NCI-H1694 (cell line): ENCODE measurements at regions not wholly inside any gene's neighbourhood (a gene's known extent, or its start where the extent isn't known, plus 50 kb on each side); places are given as distances from the start of the nearest gene placed in this dataset.
"Not testable (repeated sequence)": the region's sequence is repeated elsewhere in the genome, so short reads cannot be mapped to it uniquely, and the experiment has no call there.

ENCODE experiments used
- DNase-seq: peaks from one replicate; lab custom pipeline; 2025; lab: John Stamatoyannopoulos, UW

GRCh38 chr2:236632295-236633218 is 62.9 kb downstream of the ACKR3 start:
- no peak for DNase-seq

GRCh38 chr2:236633219-236633570 is 63.6 kb downstream of the ACKR3 start:
- DNase-seq, result no peak

DNA sequence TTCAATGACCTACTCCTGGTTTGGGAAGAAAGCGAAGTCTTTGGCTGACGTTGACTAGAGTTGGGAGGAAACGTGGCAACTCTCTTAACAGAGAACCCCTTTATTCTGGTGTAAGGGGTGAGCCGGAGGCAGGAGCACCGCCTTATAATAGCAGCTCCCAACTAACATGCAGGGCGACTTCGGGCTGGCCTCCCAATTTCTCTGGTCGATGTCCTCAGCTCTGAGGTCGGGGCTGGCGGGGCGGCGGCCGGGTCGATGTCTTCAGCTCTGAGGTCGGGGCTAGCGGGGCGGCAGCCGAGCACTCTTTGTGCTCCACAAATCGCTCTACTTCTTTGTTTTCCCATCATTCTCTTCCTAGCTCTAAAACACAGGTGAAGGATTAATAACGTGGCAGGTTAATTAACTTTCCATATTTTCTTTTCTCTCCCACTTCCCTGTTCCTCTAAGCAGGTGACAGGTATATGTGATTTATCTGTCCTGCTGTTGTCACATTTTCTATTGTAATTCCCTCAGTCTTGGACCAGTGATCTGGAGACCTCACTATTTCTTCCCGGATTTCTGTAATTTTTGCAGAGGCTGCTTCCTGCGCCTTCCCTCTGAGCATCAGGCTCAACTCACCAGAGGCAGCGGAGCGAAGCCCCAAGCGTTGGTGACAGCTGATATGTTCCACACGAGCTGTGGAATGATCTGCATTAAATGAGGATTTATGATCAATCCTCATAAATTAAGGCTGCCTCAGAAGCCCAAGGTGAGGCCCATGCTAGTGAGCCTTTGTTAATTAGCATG is 64.3 kb downstream of the ACKR3 start:
- no peak for DNase-seq

- no peak for DNase-seq
Measured at GRCh38 chr2:236636261-236636660, 66.6 kb downstream of the ACKR3 start.

DNA sequence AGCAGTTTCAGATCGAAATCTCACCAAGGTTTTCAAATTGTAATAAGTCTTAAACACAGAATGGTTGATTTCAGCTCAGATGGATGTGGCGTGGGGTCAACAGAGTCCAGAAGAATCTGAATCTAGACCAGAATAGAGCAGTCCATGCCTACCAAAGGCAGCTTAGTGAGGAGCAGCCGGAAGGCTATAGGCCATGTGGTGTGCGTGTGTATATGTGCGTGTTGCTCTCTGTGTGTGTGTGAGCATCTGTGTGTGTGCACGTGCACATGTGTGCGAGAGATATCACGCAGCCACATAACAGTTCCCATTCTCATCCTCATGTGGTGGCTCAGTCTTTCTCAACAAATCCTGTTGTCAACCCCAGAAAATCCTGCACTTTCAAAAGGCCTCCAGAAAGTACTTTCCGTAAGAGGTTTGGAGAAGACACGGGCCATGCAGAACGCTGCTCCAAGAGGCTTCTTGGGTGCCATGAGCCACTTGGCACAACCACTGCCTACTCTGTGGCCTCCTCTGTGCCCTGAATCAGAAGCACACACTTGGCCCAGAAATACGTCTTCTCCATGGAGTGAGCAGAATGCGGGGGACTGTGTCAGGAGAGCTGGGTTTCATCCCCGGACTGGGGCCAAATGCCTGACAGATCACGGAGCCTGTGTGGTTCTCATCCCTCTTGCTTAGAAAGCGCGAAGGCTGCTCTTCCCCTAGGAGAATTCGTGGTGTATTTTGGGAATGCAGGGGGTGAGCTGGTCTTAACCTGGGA is 67.3 kb downstream of the ACKR3 start:
- DNase-seq, result no peak

GRCh38 chr2:236637686-236638569 is 68.3 kb downstream of the ACKR3 start:
- DNase-seq, result no peak

GRCh38 chr2:236638707-236639106 is 69.1 kb downstream of the ACKR3 start:
- no peak for DNase-seq

DNA sequence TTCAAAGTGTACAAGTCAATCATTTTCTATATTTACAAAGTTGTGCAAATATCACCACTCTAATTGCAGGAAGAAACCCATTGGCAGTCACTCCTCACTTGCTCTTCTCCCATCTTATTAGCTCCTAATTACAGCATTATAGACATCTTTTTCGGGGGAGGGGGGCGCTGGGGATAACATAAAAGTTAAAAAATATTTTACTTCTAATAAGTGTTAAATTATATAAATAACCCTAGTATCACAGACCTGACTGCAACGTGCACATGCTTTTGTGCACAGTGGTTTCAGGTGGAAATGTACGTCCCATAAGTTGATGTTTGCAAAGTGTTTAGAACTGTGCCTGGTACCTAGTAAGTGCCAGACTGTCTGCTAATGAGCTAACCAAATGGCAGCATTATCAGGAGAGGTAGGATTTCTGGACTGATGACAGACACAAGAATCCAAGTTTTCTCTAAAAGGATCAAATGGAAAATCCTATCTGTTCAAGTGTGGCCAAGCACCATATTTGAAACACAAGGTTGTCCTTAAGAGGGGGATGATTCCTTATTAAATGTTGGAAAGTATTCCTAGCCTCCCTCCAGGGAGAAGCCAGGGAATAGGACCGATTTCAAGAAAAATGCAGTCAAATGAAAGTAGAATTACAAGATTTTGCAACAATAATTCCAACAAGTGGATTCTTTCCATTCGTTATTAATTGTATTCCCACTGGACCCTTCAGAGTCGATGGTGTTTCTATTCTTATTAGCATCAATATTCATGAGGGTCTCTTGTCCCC is 70.0 kb downstream of the ACKR3 start:
- no peak for DNase-seq

DNA sequence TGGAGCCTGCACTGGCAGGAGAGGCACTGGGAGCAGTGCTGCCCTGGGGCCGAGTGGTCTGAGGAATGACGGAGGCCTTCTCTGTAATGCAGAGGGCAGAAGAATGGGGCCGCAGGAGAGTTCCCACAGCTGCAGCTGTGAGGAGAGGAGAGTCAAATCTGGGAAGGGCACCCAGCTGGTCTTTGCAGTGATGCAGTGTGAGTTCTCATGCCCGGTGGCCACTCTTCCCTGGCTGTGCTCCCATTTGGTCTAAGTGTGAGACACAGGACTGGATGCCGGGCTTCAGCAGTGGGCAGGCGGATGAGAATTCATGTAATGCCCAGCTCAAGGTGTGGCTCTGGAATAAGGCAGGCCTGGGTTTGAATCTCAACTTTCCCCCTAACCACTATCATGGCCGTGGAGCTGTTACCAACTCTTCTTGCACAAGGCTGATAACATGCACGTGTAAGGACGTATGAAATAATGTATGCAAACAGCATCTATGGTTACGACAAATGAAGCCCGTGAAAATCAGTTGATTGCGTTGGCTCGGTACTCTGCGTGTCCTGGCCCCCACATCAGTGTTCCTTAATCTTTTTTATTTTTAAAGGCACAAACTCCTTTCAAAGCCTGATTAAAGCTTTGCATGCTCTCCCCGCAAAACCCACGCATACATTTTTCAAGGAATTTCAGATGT is 71.6 kb downstream of the ACKR3 start:
- no peak for DNase-seq

GRCh38 chr2:236642125-236642524 is 72.5 kb downstream of the ACKR3 start:
- DNase-seq, result no peak

- DNase-seq, result no peak
Measured at GRCh38 chr2:236642584-236643291, 73.1 kb downstream of the ACKR3 start.

- DNase-seq, result no peak
Measured at GRCh38 chr2:236643480-236643879, 73.9 kb downstream of the ACKR3 start.

DNA sequence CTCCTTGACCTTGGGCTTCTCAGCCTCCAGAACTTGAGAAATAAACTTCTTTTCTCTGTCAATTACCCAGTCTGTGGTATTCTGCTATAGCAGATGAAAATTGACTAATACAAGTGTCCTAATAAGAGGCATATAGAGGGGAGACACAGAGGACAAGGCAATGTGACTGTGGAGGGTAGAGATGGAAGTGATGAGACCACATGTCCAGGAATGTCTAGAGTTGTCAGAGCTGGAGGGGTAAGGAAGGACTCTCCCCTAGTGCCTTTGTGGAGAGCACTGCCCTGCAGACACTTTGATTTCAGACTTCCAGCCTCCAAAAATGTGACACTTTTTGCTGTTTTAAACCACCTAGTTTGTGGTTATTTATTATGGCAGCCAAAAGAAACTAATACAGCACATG is 74.4 kb downstream of the ACKR3 start:
- no peak for DNase-seq

GRCh38 chr2:236644502-236644911 is 74.9 kb downstream of the ACKR3 start:
- no peak for DNase-seq

- not testable (repeated sequence) for DNase-seq
Measured at GRCh38 chr2:236645141-236645540, 75.5 kb downstream of the ACKR3 start.

DNA sequence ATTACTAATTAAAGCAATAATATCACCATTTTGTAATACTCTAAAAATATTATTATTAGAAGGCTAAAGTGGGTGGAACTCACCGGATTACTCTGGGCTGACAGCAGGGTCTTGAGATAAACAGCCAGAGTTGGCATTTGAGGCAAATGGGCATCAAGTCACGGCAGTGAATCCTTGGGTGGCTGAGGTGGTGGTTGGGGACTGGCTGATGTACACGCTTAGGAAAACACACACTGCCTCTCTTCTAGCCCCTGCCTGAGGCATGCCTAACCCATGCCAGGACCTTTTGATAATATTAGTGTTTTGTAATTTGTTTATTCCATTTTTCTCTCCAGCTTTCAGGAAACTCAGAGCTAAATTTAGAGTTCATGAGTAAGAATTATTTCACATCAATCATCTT is 76.8 kb downstream of the ACKR3 start:
- no peak for DNase-seq

GRCh38 chr2:236646871-236647270 is 77.2 kb downstream of the ACKR3 start:
- no peak for DNase-seq

DNA sequence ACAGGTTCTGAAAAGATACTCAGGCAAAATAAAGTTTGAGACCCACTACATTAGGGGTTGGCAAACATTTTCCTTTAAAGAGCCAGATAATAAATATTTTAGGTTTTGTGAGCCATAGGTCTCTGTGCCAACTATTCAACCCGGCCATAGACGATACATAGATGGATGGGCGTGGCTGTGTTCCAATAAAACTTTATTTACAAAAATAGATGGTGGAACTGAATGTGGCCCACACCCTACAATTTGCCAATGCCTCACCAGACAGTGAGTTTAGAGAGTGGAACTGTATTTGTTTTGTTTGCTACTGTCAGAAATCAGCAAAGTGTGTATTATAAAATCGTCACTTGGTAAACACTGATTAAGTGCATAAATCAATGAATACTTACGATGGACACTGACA is 78.0 kb downstream of the ACKR3 start:
- DNase-seq, result no peak

DNA sequence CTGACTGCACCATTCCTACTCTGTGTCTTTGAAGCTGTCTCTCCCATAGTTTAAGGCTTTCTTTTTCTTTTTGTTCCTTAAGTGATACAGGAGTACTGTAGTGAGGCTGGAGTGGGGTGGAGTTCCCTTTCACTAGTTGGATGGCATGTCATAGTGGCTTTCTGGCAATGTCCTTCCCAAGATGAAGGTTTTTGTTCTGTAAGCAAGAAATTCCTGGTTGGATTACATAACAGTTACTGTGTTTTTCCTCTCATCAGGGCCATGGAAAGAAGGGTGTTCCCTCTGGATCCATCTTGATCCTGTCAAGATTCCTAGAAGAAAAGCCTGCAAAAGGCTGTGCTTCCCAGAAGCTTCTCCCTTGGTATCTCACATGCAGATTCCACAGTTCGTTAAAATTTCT is 84.2 kb downstream of the ACKR3 start:
- DNase-seq, result no peak
